ENCODE measurements at regions not wholly inside any gene's neighbourhood (a gene's known extent, or its start where the extent isn't known, plus 50 kb on each side); places are given as distances from the start of the nearest gene placed in this dataset.
A peak's percentile ranks its signal among the peaks of the same experiment; 100 is the strongest.

DNA sequence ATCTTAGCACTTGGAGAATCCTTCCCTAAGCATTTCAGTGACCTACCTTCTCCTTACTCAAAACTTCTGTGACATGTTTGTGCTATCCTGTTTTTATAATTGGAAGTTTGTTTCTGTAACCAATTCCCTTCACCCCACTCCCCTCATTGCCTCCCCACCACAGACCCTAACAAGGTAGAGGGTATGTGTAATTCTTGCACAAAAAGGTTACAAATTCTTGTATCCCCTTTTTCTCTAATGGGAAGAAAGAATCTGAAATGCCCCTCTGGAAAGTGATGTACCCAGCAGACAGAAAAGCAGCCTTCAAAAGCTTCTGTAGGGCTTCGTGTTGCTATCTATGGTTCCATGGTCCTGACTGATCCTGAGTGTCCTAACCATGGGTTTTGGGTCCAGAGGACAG is 111.7 kb upstream of the TMEM170B start:
- ATAC-seq, result no peak
- intact Hi-C loops (cut with DNase I), result no loop called here
- Histone ChIP-seq H3K27ac (peak overlapping the region in 1 of 2 donors; percentile 53), H3K36me3 (no peaks in the 10 kb centered on the region), H3K9me3 (no peaks in the 10 kb centered on the region), H3K27me3 (no peaks in the 10 kb centered on the region), H3K4me3 (no peak overlapping the region), H3K4me1 (peaks cover 35 to 54% of the 10 kb centered on the region in 2 donors)
- DNase-seq, result no peak
- TF ChIP-seq, protein P1, sequence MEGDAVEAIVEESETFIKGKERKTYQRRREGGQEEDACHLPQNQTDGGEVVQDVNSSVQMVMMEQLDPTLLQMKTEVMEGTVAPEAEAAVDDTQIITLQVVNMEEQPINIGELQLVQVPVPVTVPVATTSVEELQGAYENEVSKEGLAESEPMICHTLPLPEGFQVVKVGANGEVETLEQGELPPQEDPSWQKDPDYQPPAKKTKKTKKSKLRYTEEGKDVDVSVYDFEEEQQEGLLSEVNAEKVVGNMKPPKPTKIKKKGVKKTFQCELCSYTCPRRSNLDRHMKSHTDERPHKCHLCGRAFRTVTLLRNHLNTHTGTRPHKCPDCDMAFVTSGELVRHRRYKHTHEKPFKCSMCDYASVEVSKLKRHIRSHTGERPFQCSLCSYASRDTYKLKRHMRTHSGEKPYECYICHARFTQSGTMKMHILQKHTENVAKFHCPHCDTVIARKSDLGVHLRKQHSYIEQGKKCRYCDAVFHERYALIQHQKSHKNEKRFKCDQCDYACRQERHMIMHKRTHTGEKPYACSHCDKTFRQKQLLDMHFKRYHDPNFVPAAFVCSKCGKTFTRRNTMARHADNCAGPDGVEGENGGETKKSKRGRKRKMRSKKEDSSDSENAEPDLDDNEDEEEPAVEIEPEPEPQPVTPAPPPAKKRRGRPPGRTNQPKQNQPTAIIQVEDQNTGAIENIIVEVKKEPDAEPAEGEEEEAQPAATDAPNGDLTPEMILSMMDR (IDR thresholded peaks at IDR 0.05), result no peak

- H3K4me1 ChIP-seq, result peaks cover 35 to 54% of the 10 kb centered on the region in 2 donors
- no peaks in the 10 kb centered on the region for H3K9me3 ChIP-seq
- H3K27ac ChIP-seq, result peak overlapping the region in 1 of 2 donors; percentile 53
- intact Hi-C loops (cut with DNase I), result no loop called here
- H3K4me3 ChIP-seq, result no peak overlapping the region
- ATAC-seq (no peak), DNase-seq (no peak)
- no peaks in the 10 kb centered on the region for H3K27me3 ChIP-seq
- TF ChIP-seq, protein P1 (IDR thresholded peaks at IDR 0.05), result no peak
- no peaks in the 10 kb centered on the region for H3K36me3 ChIP-seq
These were observed 112.1 kb upstream of the TMEM170B start for GRCh38 chr6:11425431-11425871.

GRCh38 chr6:11424395-11425034 is 113.0 kb upstream of the TMEM170B start:
- TF ChIP-seq, protein P1 (IDR thresholded peaks at IDR 0.05), result no peak
- no peak for DNase-seq
- Histone ChIP-seq H3K27me3 (no peaks in the 10 kb centered on the region), H3K9me3 (no peaks in the 10 kb centered on the region), H3K4me1 (peaks cover 33 to 52% of the 10 kb centered on the region in 2 donors), H3K27ac (peak overlapping the region; percentile 33 to 53), H3K4me3 (no peak overlapping the region), H3K36me3 (no peaks in the 10 kb centered on the region)
- intact Hi-C loops (cut with DNase I), result no loop called here
- ATAC-seq, result peak; percentile 66

DNA sequence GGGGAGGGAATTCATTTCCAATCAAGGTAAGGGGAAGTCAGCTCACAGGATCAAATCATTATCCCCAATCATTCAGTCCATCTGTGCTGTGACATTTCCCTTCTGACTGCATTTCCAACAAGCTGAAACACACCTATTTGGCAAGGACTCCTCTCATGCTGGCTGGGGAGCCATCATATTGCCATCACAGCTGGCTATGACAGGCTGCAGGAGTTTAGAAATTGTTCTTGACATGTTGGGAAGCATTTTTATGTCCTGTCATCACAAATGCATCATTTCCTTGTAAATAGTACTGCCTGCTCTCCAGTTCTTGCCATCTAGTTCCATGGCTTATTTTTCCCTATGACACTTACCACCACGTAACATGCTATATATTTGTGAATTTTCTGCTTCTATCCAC is 113.9 kb upstream of the TMEM170B start:
- H3K27me3 ChIP-seq, result no peaks in the 10 kb centered on the region
- peaks cover 26 to 45% of the 10 kb centered on the region in 2 donors for H3K4me1 ChIP-seq
- no peak overlapping the region for H3K4me3 ChIP-seq
- DNase-seq, result no peak
- peak overlapping the region in 1 of 2 donors; percentile 33 for H3K27ac ChIP-seq
- intact Hi-C loops (cut with DNase I), result no loop called here
- H3K36me3 ChIP-seq, result no peaks in the 10 kb centered on the region
- TF ChIP-seq, protein P1 (IDR thresholded peaks at IDR 0.05), result no peak
- no peaks in the 10 kb centered on the region for H3K9me3 ChIP-seq
- no peak for ATAC-seq

DNA sequence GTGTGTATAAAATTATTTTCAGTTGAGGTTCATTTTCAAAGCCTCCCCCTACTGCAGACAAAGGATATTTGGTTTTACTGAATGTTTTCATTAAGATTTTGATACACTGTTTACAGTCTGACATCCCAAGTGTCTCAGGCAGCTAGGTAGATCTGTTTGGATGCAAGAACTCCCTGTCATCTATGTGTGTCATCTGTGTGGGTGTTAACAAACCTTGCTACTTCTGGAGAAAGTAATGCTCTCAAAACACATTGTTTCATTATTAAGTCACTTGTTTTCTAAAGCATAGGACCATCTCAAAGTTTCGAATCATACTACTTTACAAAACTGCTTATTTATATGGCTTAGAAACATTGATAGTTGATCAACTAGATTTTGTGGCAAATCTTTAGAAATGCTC is 114.5 kb upstream of the TMEM170B start:
- no peak overlapping the region for H3K4me3 ChIP-seq
- intact Hi-C loops (cut with DNase I), result no loop called here
- TF ChIP-seq, protein P1 (IDR thresholded peaks at IDR 0.05), result no peak
- H3K36me3 ChIP-seq, result no peaks in the 10 kb centered on the region
- H3K4me1 ChIP-seq, result peaks cover 20 to 39% of the 10 kb centered on the region in 2 donors
- no peak for ATAC-seq
- no peaks in the 10 kb centered on the region for H3K9me3 ChIP-seq
- no peaks in the 10 kb centered on the region for H3K27me3 ChIP-seq
- peak overlapping the region; percentile 20 to 33 for H3K27ac ChIP-seq
- DNase-seq, result no peak
